T-cell (primary cell): ENCODE measurements at regions not wholly inside any gene's neighbourhood (a gene's known extent, or its start where the extent isn't known, plus 50 kb on each side); places are given as distances from the start of the nearest gene placed in this dataset.
"Not testable (repeated sequence)": the region's sequence is repeated elsewhere in the genome, so short reads cannot be mapped to it uniquely, and the experiment has no call there.

ENCODE experiments used
- ATAC-seq, 4 experiments: fragments of 200-7000 bp in 3 of 4; fragments of 150-1000 bp in 1 of 4; cut with Tn5 transposase; replicated peaks in 1 of 4; 1 replicate in 3 of 4; 2 replicates in 1 of 4; pipeline ENCODE4 v1.10.0; 2021; ENCODE audit warnings: moderate library complexity in 3 of 4, mild to moderate bottlenecking in 2 of 4, moderate number of reproducible peaks in 1 of 4
- CTCF ChIA-PET, 2 donors: fragments of 300-600 bp; sonication (Branson Sonifier 250); formaldehyde crosslinking; loops; one replicate each; lab custom pipeline; 2022; ENCODE audit warnings: antibody characterized with exemption in 2 of 2; lab: Charles Lee
- POLR2A ChIA-PET, 2 donors: fragments of 300-600 bp; sonication (Branson Sonifier 250); formaldehyde crosslinking; loops; one replicate each; lab custom pipeline; 2022; ENCODE audit warnings: antibody characterized with exemption in 2 of 2; lab: Charles Lee
- DNase-seq, 35 experiments: peaks; one replicate each; pipeline versions ENCODE4 v3.0.0 to v3.0.0-alpha.2; 2013 to 2023
- H3K27ac ChIP-seq: one replicate; pipeline ENCODE4 v1.5.1; 2013; ENCODE audit warnings: low read length
- H3K27me3 ChIP-seq, 2 experiments: replicated peaks in 1 of 2; 1 replicate in 1 of 2; 2 replicates in 1 of 2; pipeline versions ENCODE4 v1.6.1 to v1.7.0; 2013; ENCODE audit warnings: low read length in 1 of 2, mixed read lengths in 1 of 2; ENCODE audit not compliant: control insufficient read depth in 2 of 2, insufficient read depth in 2 of 2; ENCODE audit errors: extremely low read depth in 1 of 2
- H3K36me3 ChIP-seq, 2 donors: 1 replicate in 1 of 2; 2 replicates in 1 of 2; pipeline versions ENCODE4 v1.6.1 to v1.7.0; 2013; ENCODE audit warnings: low read length in 1 of 2; ENCODE audit not compliant: control insufficient read depth in 2 of 2, insufficient read depth in 1 of 2; ENCODE audit errors: extremely low read depth in 1 of 2
- H3K4me1 ChIP-seq, 2 experiments: 1 replicate in 1 of 2; 2 replicates in 1 of 2; pipeline versions ENCODE4 v1.6.1 to v1.7.0; 2013; ENCODE audit warnings: low read length in 2 of 2, mixed read lengths in 1 of 2; ENCODE audit not compliant: insufficient read depth in 2 of 2, control insufficient read depth in 1 of 2; ENCODE audit errors: extremely low read depth in 1 of 2
- H3K4me3 ChIP-seq, 2 donors: 1 replicate in 1 of 2; 2 replicates in 1 of 2; pipeline versions ENCODE4 v1.5.1 to v1.7.0; 2013; ENCODE audit warnings: mild to moderate bottlenecking in 2 of 2, low read length in 1 of 2, moderate library complexity in 1 of 2; ENCODE audit not compliant: control insufficient read depth in 1 of 2; ENCODE audit errors: extremely low read depth in 1 of 2
- H3K9me3 ChIP-seq: 2 replicates; pipeline ENCODE4 v1.7.0; 2013
- H3K27ac Mint-ChIP-seq, 2 donors: one replicate each; pipeline ENCODE4 v1.8.0; 2020 to 2021; ENCODE audit warnings: mild to moderate bottlenecking in 2 of 2, mixed read lengths in 2 of 2
- H3K27me3 Mint-ChIP-seq, 2 donors: one replicate each; pipeline ENCODE4 v1.8.0; 2021 to 2022; ENCODE audit warnings: mixed read lengths in 2 of 2
- H3K36me3 Mint-ChIP-seq: one replicate; pipeline ENCODE4 v1.8.0; 2021; ENCODE audit warnings: mixed read lengths
- H3K4me1 Mint-ChIP-seq, 3 donors: one replicate each; pipeline ENCODE4 v1.8.0; 2020 to 2022; ENCODE audit warnings: mixed read lengths in 3 of 3, mild to moderate bottlenecking in 1 of 3
- H3K4me3 Mint-ChIP-seq, 3 donors: one replicate each; pipeline ENCODE4 v1.8.0; 2020 to 2022; ENCODE audit warnings: mild to moderate bottlenecking in 3 of 3, mixed read lengths in 3 of 3, moderate library complexity in 3 of 3
- H3K9me3 Mint-ChIP-seq, 3 donors: one replicate each; pipeline ENCODE4 v1.8.0; 2020 to 2022; ENCODE audit warnings: mixed read lengths in 3 of 3
- WGBS: methylation state at CpG from one replicate; pipeline ENCODE4 v1.1.5; 2013; ENCODE audit warnings: missing lambda C conversion rate; ENCODE audit not compliant: insufficient coverage; 5-methylcytosine and 5-hydroxymethylcytosine counted together

DNA sequence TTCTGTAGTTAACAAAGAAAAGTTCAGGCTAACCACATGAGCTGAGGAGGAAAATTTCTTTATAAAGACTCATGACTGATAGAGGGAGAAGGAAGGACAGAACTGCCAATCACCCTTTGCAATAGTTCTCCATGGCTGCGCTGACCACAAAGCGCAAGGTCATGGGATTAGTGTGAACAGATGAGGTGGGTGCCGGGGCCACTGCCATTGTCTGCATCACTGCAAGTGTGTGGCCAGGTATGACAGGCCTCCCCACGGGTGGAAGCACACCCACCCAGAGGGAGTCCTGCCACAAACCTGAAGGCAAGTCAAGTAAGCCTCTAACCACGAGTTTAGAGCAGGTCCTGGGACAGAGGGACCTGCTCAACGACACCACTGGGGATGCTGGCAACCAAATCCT lies 128.1 kb downstream of the TUBA3C start:
- peaks cover 0 to 9% (median 9%) of the 10 kb centered on the region in 3 donors for H3K9me3 Mint-ChIP-seq
- no peak overlapping the region for H3K4me3 Mint-ChIP-seq
- Histone ChIP-seq H3K36me3 (no peaks in the 10 kb centered on the region), H3K9me3 (no peaks in the 10 kb centered on the region), H3K4me1 (no peaks in the 10 kb centered on the region), H3K27ac (no peak overlapping the region), H3K27me3 (peaks cover 0 to 2% of the 10 kb centered on the region in 2 experiments), H3K4me3 (no peak overlapping the region)
- DNase-seq (no peak), ATAC-seq (no peak)
- 70% methylated on average over 5 of the region's 6 CpGs for WGBS
- no peaks in the 10 kb centered on the region for H3K36me3 Mint-ChIP-seq
- CTCF ChIA-PET = no interaction called here
- no peaks in the 10 kb centered on the region for H3K4me1 Mint-ChIP-seq
- no peaks in the 10 kb centered on the region for H3K27me3 Mint-ChIP-seq
- H3K27ac Mint-ChIP-seq = no peak overlapping the region
- POLR2A ChIA-PET = no interaction called here

DNA sequence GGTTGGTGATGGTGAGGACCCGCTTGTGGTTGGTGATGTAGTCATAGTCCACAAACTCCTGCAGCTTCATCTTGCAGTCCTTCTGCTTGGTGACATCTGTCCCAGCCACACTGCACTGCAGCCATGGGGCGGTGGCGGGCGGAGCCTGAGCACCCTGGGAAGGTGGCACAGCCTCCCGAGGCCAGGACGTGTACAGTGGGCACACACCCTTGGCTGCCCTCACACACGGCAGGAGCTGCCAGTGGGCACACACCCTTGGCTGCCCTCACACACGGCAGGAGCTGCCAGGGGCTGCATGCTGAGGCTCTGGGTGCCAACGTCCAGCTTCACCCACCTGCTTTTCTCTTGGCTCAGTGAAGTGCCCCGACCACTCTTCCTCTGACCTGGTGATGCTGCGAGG lies 128.7 kb downstream of the TUBA3C start:
- ChIA-PET POLR2A (no interaction called here), CTCF (no interaction called here)
- no peak overlapping the region for H3K27ac ChIP-seq
- Mint-ChIP-seq H3K27me3 (no peaks in the 10 kb centered on the region), H3K4me1 (no peaks in the 10 kb centered on the region), H3K36me3 (no peaks in the 10 kb centered on the region), H3K4me3 (no peak overlapping the region), H3K27ac (no peak overlapping the region), H3K9me3 (peaks cover 0 to 9% (median 9%) of the 10 kb centered on the region in 3 donors)
- ATAC-seq = no peak
- H3K4me3 ChIP-seq = no peak overlapping the region
- peaks cover 0 to 7% of the 10 kb centered on the region in 2 experiments for H3K27me3 ChIP-seq
- no peaks in the 10 kb centered on the region for H3K4me1 ChIP-seq
- no peaks in the 10 kb centered on the region for H3K36me3 ChIP-seq
- WGBS = 84% methylated on average over 11 of the region's 11 CpGs
- DNase-seq = no peak
- H3K9me3 ChIP-seq = no peaks in the 10 kb centered on the region

DNA sequence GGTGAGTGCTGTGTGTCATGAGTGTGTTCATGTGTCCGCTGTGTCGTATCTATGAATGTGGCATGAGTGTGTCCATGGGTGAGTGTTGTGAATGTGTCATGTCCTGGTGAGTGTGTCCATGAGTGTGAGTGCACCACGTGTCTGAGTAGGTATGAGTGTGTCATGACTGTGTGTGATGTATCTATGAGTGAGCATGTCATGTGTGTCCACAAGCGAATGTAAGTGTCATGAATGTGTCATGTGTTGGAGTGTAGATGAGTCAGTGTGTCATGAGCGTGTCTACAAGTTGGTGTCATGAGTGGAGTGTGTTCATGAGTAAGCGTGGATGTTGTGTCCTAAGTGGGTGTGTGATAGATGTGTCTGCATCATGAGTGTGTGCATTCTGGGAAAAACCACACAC lies 129.4 kb downstream of the TUBA3C start:
- no peak overlapping the region for H3K4me3 Mint-ChIP-seq
- H3K9me3 ChIP-seq = no peaks in the 10 kb centered on the region
- 83% methylated on average over 4 of the region's 6 CpGs for WGBS

DNA sequence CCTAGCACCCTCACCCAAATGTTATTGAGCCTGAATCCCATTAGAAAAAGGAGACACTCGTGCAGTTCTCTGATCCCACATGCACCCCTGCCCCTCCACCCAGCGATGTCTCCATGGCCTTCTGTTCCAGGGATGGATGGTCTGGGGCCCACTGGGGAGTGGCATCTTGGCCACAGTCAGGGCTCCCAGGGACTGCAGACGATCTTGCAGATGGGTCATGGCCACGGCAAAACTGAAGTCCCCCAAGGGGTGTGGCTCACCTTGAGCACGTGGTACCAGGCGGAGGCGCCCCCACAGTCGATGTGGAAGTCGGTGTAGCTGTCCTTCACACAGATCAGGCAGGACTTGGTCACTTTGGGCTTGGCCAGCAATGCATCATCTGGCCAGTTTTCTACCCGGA lies 130.7 kb downstream of the TUBA3C start:
- Histone ChIP-seq H3K27me3 (peaks cover 0 to 5% of the 10 kb centered on the region in 2 experiments), H3K9me3 (no peaks in the 10 kb centered on the region), H3K4me1 (no peaks in the 10 kb centered on the region), H3K36me3 (no peaks in the 10 kb centered on the region), H3K4me3 (no peak overlapping the region), H3K27ac (no peak overlapping the region)
- H3K4me3 Mint-ChIP-seq = no peak overlapping the region
- no peaks in the 10 kb centered on the region for H3K27me3 Mint-ChIP-seq
- peaks cover 0 to 9% (median 9%) of the 10 kb centered on the region in 3 donors for H3K9me3 Mint-ChIP-seq
- H3K4me1 Mint-ChIP-seq = no peaks in the 10 kb centered on the region
- WGBS = 70% methylated on average over 8 of the region's 10 CpGs
- ChIA-PET CTCF (no interaction called here), POLR2A (no interaction called here)
- DNase-seq (no peak), ATAC-seq (no peak)
- H3K27ac Mint-ChIP-seq = no peak overlapping the region
- H3K36me3 Mint-ChIP-seq = no peaks in the 10 kb centered on the region

More for the DNA sequence above, 129.4 kb downstream of the TUBA3C start:
- Histone ChIP-seq H3K27ac (no peak overlapping the region), H3K4me3 (no peak overlapping the region), H3K4me1 (no peaks in the 10 kb centered on the region), H3K36me3 (no peaks in the 10 kb centered on the region), H3K27me3 (peaks cover 0 to 7% of the 10 kb centered on the region in 2 experiments)
- peaks cover 0 to 9% (median 9%) of the 10 kb centered on the region in 3 donors for H3K9me3 Mint-ChIP-seq
- no peak overlapping the region for H3K27ac Mint-ChIP-seq
- H3K27me3 Mint-ChIP-seq = no peaks in the 10 kb centered on the region
- no peaks in the 10 kb centered on the region for H3K4me1 Mint-ChIP-seq
- H3K36me3 Mint-ChIP-seq = no peaks in the 10 kb centered on the region
- DNase-seq = no peak
- POLR2A ChIA-PET = no interaction called here
- no peak for ATAC-seq
- CTCF ChIA-PET = no interaction called here

DNA sequence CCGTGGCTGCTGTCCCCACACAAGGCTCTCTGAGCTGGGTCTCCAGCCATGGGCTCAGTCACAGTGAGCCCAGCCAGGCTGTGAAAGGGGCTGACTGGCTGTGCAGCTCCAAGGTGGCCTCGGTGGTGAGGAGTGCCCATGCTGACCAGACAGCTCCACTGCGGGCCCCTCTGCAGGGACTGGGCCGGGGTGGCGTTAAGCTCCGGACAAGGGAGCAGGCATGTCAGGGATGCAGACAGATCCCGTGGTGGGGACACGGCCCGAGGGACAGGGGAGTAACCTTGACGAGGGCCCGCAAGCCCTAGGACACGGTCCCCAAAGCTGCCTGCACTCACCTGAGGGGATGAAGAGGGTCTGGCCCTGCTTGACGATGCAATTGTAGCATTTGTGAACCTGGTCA lies 132.0 kb downstream of the TUBA3C start:
- H3K9me3 ChIP-seq, DNase-seq, H3K4me3 ChIP-seq, POLR2A ChIA-PET, H3K4me1 ChIP-seq, H3K4me3 Mint-ChIP-seq, H3K4me1 Mint-ChIP-seq, H3K36me3 ChIP-seq, H3K27me3 ChIP-seq, H3K9me3 Mint-ChIP-seq, ATAC-seq, H3K27me3 Mint-ChIP-seq, H3K36me3 Mint-ChIP-seq, H3K27ac Mint-ChIP-seq, H3K27ac ChIP-seq, CTCF ChIA-PET: not testable (repeated sequence)
- WGBS = 84% methylated on average over 12 of the region's 13 CpGs

DNA sequence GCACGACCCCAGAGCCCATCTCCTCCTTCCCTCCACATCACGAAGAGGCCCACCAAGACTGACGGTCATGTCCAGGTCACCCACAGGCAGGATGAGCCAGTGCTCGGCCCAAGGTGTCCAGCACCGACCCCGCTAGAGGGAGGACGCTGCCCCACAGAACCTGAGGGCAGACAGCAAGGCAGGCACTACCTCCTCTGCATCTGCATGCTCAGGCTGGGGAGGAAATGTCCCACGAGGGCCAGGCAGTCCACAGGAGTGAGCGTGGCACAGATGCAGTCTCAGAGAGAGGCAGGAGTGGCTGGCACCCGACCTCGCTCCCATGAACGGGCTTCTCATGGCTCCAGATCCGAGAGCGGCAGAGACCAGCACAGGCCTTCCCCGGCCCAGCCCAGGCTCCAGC lies 133.2 kb downstream of the TUBA3C start:
- Histone ChIP-seq H3K36me3 (no peaks in the 10 kb centered on the region), H3K4me1 (no peaks in the 10 kb centered on the region), H3K27ac (no peak overlapping the region), H3K4me3 (no peak overlapping the region), H3K9me3 (no peaks in the 10 kb centered on the region), H3K27me3 (peaks cover 0 to 5% of the 10 kb centered on the region in 2 experiments)
- Mint-ChIP-seq H3K4me1 (no peaks in the 10 kb centered on the region), H3K27me3 (no peaks in the 10 kb centered on the region), H3K27ac (no peak overlapping the region), H3K4me3 (no peak overlapping the region), H3K9me3 (peaks cover 0 to 9% (median 9%) of the 10 kb centered on the region in 3 donors), H3K36me3 (no peaks in the 10 kb centered on the region)
- no peak for ATAC-seq
- DNase-seq = no peak
- 77% methylated on average over 14 of the region's 15 CpGs for WGBS
- ChIA-PET POLR2A (no interaction called here), CTCF (no interaction called here)

DNA sequence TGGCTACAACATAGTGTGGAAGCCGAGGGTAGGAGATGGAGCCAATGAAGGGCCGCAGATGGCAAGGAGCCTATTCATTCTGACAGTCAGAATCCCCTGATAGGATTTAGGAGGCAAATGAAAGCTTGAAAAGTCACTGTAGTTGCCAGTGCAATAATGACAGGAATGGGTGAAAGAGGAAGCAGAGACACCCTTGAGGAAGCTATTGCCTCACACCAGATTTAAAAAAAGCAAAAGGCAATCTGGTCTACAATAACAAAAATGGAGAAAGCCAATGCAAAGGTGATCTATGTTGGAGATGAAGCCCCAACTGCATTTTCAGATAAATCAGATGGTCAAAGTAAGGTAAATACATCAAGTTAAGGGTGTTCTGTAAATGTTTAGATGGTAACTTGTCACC lies 158.5 kb downstream of the TUBA3C start:
- POLR2A ChIA-PET = no interaction called here
- Histone ChIP-seq H3K9me3 (no peaks in the 10 kb centered on the region), H3K27me3 (no peaks in the 10 kb centered on the region), H3K36me3 (no peaks in the 10 kb centered on the region), H3K27ac (no peak overlapping the region), H3K4me1 (no peaks in the 10 kb centered on the region), H3K4me3 (no peak overlapping the region)
- ATAC-seq (no peak), DNase-seq (no peak)
- no peaks in the 10 kb centered on the region for H3K4me1 Mint-ChIP-seq
- WGBS = 31% methylated on average over 2 of the region's 2 CpGs
- CTCF ChIA-PET = no interaction called here
- peaks cover 0 to under 1% of the 10 kb centered on the region in 2 donors for H3K27me3 Mint-ChIP-seq
- H3K4me3 Mint-ChIP-seq = no peak overlapping the region
- peaks cover 0 to 3% (median 2%) of the 10 kb centered on the region in 3 donors for H3K9me3 Mint-ChIP-seq
- H3K27ac Mint-ChIP-seq = no peak overlapping the region
- no peaks in the 10 kb centered on the region for H3K36me3 Mint-ChIP-seq
